ENCODE measurements at regions not wholly inside any gene's neighbourhood (a gene's known extent, or its start where the extent isn't known, plus 50 kb on each side); places are given as distances from the start of the nearest gene placed in this dataset.

DNA sequence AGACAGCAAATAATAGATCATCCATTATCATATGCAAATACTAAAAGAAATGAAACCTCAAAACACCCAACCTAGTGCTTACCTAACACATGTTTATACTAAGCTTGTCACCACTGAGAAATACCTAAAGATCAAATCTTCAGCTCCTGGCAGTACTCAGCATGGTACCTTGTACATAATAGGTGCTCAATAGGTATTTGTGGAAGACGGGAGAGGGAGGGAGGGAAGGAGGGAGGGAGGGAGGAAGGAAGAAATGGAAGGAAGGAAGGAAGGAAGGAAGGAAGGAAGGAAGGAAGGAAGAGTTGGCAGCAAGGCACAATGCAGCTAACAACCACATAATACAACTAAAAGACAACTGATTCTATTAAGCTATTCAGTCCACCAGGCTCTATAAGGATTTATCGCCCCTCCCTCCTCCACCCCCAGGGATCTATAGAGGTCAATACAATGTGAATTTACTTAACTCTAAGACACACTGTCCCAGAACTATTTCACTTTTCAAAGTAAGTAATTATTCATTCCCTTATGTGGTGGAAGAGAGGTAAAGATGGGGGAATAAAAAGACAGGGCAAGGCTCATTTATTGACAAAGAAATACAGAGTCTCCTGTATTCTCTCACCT is 328.9 kb downstream of the PAPSS1 start:
- TF ChIP-seq, protein P1, sequence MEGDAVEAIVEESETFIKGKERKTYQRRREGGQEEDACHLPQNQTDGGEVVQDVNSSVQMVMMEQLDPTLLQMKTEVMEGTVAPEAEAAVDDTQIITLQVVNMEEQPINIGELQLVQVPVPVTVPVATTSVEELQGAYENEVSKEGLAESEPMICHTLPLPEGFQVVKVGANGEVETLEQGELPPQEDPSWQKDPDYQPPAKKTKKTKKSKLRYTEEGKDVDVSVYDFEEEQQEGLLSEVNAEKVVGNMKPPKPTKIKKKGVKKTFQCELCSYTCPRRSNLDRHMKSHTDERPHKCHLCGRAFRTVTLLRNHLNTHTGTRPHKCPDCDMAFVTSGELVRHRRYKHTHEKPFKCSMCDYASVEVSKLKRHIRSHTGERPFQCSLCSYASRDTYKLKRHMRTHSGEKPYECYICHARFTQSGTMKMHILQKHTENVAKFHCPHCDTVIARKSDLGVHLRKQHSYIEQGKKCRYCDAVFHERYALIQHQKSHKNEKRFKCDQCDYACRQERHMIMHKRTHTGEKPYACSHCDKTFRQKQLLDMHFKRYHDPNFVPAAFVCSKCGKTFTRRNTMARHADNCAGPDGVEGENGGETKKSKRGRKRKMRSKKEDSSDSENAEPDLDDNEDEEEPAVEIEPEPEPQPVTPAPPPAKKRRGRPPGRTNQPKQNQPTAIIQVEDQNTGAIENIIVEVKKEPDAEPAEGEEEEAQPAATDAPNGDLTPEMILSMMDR (IDR thresholded peaks at IDR 0.05): no peak
- no peak for TF ChIP-seq POLR2AphosphoS5 (IDR thresholded peaks at IDR 0.05)
- TF ChIP-seq POLR2A (IDR thresholded peaks at IDR 0.05; ENCODE audit: low read depth): no peak
- no peak for TF ChIP-seq EP300 (IDR thresholded peaks at IDR 0.05)
